ENCODE measurements at regions not wholly inside any gene's neighbourhood (a gene's known extent, or its start where the extent isn't known, plus 50 kb on each side); places are given as distances from the start of the nearest gene placed in this dataset.

DNA sequence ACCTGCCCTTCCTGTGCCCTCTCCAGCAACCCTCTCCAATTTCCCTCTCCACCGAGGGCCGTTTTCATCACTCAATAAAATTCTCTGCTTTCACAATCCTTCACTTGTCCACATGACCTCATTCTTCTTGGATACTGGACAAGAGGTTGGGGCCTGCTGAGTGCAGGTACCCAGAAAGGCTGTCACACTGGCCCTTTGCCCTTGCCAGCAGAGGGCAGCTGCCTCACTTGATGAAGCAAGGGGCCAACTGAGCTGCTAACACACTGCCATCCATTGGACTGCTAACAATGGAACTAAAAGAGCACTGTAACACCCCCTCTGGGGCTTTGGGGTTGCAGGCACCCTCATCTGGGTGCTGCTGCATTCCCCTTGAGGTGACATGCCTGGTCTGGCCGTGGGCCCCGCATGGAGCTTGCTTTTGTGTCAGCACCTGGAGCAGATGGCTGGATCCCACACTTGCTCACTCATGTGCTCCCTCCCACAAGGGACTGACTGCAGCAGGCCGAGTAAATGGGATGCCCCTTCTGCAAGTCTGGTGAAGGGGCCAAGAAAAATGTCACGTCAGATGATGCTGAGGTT is 308.1 kb upstream of the ADCY2 start:
- no peak for TF ChIP-seq POLR2A (IDR thresholded peaks at IDR 0.05)
- TF ChIP-seq, protein P1, sequence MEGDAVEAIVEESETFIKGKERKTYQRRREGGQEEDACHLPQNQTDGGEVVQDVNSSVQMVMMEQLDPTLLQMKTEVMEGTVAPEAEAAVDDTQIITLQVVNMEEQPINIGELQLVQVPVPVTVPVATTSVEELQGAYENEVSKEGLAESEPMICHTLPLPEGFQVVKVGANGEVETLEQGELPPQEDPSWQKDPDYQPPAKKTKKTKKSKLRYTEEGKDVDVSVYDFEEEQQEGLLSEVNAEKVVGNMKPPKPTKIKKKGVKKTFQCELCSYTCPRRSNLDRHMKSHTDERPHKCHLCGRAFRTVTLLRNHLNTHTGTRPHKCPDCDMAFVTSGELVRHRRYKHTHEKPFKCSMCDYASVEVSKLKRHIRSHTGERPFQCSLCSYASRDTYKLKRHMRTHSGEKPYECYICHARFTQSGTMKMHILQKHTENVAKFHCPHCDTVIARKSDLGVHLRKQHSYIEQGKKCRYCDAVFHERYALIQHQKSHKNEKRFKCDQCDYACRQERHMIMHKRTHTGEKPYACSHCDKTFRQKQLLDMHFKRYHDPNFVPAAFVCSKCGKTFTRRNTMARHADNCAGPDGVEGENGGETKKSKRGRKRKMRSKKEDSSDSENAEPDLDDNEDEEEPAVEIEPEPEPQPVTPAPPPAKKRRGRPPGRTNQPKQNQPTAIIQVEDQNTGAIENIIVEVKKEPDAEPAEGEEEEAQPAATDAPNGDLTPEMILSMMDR (IDR thresholded peaks at IDR 0.05) = no peak
